ENCODE measurements at regions not wholly inside any gene's neighbourhood (a gene's known extent, or its start where the extent isn't known, plus 50 kb on each side); places are given as distances from the start of the nearest gene placed in this dataset.

GRCh38 chr3:194785315-194785714 lies 99.6 kb downstream of the FAM43A start:
- Histone ChIP-seq H3K36me3 (replicated peaks) (no peaks in the 10 kb centered on the region), H3K4me3 (ENCODE audit: low read depth, low read length) (no peak overlapping the region), H3K27ac (no peak overlapping the region), H3K27me3 (replicated peaks) (no peaks in the 10 kb centered on the region)
- in situ Hi-C loops (cut with HindIII; ENCODE audit: low pct_ligation_motif_present, low sequenced_read_pairs): no loop called here
- no peak for DNase-seq
- TF ChIP-seq CTCF (IDR thresholded peaks at IDR 0.05; ENCODE audit: low read depth, low read length, missing control alignments): no peak

GRCh38 chr3:194787072-194787471 lies 101.4 kb downstream of the FAM43A start:
- TF ChIP-seq CTCF (IDR thresholded peaks at IDR 0.05; ENCODE audit: low read depth, low read length, missing control alignments): no peak
- H3K27me3 ChIP-seq (replicated peaks): no peaks in the 10 kb centered on the region
- DNase-seq: no peak
- in situ Hi-C loops (cut with HindIII; ENCODE audit: low pct_ligation_motif_present, low sequenced_read_pairs): no loop called here
- H3K4me3 ChIP-seq (ENCODE audit: low read depth, low read length): no peak overlapping the region
- H3K27ac ChIP-seq: no peak overlapping the region
- H3K36me3 ChIP-seq (replicated peaks): no peaks in the 10 kb centered on the region

- no peaks in the 10 kb centered on the region for H3K27me3 ChIP-seq (replicated peaks)
- no peak overlapping the region for H3K4me3 ChIP-seq (ENCODE audit: low read depth, low read length)
- in situ Hi-C loops (cut with HindIII; ENCODE audit: low pct_ligation_motif_present, low sequenced_read_pairs): no loop called here
- TF ChIP-seq CTCF (IDR thresholded peaks at IDR 0.05; ENCODE audit: low read depth, low read length, missing control alignments): no peak
- no peak overlapping the region for H3K27ac ChIP-seq
- H3K36me3 ChIP-seq (replicated peaks): no peaks in the 10 kb centered on the region
- DNase-seq: no peak
These were observed 102.0 kb downstream of the FAM43A start for GRCh38 chr3:194787650-194788049.

GRCh38 chr3:194792368-194792767 lies 106.7 kb downstream of the FAM43A start:
- Histone ChIP-seq H3K27me3 (replicated peaks) (no peaks in the 10 kb centered on the region), H3K36me3 (replicated peaks) (no peaks in the 10 kb centered on the region), H3K4me3 (ENCODE audit: low read depth, low read length) (no peak overlapping the region), H3K27ac (no peak overlapping the region)
- DNase-seq: no peak
- TF ChIP-seq CTCF (IDR thresholded peaks at IDR 0.05; ENCODE audit: low read depth, low read length, missing control alignments): no peak
- in situ Hi-C loops (cut with HindIII; ENCODE audit: low pct_ligation_motif_present, low sequenced_read_pairs): no loop called here

GRCh38 chr3:194797555-194798250 lies 112.0 kb downstream of the FAM43A start:
- no peak for TF ChIP-seq CTCF (IDR thresholded peaks at IDR 0.05; ENCODE audit: low read depth, low read length, missing control alignments)
- in situ Hi-C loops (cut with HindIII; ENCODE audit: low pct_ligation_motif_present, low sequenced_read_pairs): no loop called here
- no peak overlapping the region for H3K4me3 ChIP-seq (ENCODE audit: low read depth, low read length)

GRCh38 chr3:194798486-194798885 lies 112.8 kb downstream of the FAM43A start:
- in situ Hi-C loops (cut with HindIII; ENCODE audit: low pct_ligation_motif_present, low sequenced_read_pairs): no loop called here

More at GRCh38 chr3:194797555-194798250, 112.0 kb downstream of the FAM43A start:
- no peaks in the 10 kb centered on the region for H3K36me3 ChIP-seq (replicated peaks)
- H3K27ac ChIP-seq: no peak overlapping the region
- peaks cover 5% of the 10 kb centered on the region for H3K27me3 ChIP-seq (replicated peaks)
- DNase-seq: no peak

More at GRCh38 chr3:194798486-194798885, 112.8 kb downstream of the FAM43A start:
- Histone ChIP-seq H3K27me3 (replicated peaks) (peaks cover 5% of the 10 kb centered on the region), H3K36me3 (replicated peaks) (no peaks in the 10 kb centered on the region), H3K4me3 (ENCODE audit: low read depth, low read length) (no peak overlapping the region), H3K27ac (no peak overlapping the region)
- no peak for DNase-seq
- TF ChIP-seq CTCF (IDR thresholded peaks at IDR 0.05; ENCODE audit: low read depth, low read length, missing control alignments): no peak
